ENCODE measurements at regions not wholly inside any gene's neighbourhood (a gene's known extent, or its start where the extent isn't known, plus 50 kb on each side); places are given as distances from the start of the nearest gene placed in this dataset.
"Not testable (repeated sequence)": the region's sequence is repeated elsewhere in the genome, so short reads cannot be mapped to it uniquely, and the experiment has no call there.

DNA sequence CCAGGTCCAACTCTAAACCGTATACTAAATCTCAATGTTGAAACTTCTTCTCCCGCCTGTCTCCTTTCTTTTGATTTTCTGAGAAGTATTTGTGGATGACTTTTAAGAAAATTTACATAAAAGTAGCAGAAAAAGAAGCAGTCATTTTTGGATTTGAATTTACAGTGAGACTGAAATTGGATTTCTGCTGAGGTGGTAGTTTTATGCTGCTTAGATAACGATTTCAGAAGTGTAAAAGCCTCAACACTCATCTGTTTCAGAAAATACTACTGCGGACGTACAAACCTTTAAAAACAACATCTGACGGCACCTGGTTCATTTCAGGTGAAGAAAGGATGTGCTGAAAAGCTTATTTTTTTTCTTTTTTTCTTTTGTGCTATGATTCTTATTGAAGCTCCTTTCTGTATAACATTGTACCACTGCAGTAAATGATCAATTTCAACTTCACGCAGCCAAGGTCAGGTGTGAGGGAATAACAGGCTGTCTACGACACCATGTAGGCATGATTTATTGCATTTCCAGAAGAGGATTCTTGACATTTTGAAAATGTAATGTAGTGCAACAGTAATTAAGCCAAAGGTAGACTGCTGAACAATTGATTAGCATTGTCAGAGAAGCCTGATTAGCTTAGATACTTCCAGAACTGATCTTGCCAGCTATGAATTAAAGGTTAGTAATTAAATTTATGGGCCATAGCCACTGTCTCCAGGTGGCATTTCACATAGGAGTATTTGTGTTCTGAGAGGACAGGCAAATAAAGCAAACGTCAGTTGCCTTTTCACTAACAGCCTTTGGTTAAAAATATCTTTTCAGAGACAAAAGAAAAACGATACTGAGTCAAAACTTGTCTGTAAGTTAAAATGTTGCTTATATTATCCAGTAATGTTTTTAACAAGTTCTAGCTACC is 134.6 kb upstream of the KBTBD8 start:
- DNase-seq, result peak; percentile 44

DNA sequence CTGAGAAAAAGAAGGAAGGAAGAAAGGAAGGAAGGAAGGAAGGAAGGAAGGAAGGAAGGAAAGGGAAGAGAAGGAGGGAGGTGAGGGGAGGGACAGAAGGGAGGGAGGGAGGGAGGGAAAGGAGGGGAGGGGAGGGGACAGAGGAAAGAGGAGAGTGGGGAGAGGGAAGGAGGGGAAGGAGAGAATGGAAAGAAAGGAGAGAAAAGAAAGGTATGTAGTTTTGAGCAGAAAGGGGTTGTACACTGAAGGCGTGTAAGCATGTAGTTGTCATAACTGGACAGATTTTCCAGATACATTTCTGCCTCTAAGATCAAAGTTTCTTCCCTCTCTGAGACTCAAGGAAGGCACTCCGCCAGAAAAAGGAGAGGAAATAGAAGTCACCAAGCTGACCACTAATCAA is 113.4 kb upstream of the KBTBD8 start:
- DNase-seq, result no peak

DNA sequence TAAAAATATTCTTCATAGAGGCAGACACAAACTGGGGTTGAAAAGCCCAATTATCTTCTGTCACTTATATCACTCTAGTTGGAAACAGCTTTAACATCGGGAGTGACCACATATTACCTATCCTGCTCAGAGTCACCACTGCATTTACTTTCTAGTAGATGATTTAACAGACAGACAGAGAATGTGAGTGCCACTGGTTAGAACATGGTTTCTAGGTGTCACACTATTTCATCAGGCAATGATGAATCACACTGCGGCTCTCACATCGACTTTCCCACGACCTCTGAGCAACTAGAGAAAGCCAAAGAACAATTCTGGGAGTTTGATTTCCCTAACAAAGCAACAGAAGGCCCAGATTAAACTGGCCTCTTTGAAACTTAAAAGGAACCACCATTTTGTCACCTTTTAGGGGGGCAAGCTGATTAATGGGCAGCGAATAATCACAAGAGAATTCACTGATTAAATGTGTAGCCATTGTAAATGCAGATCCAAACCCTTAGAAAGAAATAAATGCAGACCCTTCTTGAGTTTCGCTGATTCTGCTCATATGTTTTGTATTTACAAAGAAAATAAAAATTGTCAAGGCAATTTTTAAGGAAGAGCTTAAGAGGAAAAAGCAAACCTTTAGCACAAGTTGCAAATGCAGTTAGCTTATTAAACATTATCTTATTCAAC is 112.6 kb upstream of the KBTBD8 start:
- DNase-seq, result no peak

DNA sequence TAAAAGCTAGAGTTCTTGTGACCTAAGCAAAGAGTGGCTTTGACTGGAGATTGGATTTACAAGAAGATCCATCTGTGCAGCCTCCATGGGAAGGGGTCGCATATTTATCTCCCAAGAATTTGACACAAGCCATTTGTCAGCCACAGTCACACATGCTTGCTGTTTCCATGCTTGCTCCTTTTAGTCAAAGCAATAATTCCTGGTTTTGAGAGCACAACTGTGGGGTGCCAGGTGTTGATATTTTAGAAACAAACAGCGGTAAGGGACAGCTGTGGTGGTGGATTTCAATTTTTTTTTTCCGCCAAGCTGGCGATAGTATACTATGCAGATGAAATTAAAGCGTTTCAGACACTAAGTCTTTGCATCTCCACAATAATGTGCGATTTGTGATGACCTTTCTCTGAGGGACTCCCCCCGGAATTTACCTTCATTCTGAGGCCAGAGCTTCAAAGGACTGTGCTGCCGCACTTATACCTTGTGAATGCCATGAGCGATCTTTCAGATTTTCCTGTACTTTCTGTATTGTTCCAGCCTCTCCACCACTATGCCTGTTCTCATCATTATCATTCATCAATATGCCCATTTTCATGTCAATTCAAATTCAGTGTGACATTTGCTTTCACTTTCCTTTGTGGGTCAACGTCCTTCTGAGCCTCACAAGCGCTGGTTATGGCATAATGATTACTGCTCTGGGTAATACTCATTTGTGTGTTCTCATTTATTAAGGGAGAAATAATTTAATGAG is 108.2 kb upstream of the KBTBD8 start:
- no peak for DNase-seq

DNA sequence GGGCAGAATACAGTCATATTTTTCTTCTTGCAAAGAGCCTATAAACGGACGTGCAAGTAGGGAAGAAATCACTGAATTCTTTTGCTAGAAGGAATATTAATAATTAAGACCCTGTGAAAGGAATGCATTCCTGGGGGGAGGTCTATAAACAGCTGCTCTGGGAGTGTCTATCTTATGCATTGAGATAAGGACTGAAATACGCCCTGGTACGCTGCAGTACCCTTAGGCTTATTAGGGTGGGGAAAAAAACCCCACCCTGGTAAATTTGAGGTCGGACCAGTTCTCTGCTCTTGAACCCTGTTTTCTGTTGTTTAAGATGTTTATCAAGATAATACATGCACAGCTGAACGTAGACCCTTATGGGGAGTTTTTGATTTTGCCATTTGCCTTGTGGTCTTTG is 100.0 kb upstream of the KBTBD8 start:
- no peak for DNase-seq

DNA sequence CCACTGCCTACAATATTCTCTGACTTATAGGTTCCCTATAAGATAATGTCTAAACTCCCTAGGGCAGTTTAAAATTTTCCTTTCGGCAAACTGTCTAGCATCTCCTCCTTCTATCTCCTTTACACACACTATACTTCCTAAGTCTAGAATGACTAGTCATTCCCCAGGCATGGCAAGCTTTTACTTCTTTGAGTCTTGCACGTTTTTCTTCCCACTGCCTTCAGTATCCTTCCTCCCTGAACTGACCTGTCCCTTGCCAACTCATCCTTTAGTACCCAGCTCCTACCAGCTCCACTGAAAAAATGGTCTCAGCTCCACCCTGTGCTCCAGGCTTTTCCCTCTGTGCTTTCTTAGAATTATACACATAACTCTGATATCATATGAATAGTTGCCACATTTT is 93.8 kb upstream of the KBTBD8 start:
- DNase-seq, result no peak

DNA sequence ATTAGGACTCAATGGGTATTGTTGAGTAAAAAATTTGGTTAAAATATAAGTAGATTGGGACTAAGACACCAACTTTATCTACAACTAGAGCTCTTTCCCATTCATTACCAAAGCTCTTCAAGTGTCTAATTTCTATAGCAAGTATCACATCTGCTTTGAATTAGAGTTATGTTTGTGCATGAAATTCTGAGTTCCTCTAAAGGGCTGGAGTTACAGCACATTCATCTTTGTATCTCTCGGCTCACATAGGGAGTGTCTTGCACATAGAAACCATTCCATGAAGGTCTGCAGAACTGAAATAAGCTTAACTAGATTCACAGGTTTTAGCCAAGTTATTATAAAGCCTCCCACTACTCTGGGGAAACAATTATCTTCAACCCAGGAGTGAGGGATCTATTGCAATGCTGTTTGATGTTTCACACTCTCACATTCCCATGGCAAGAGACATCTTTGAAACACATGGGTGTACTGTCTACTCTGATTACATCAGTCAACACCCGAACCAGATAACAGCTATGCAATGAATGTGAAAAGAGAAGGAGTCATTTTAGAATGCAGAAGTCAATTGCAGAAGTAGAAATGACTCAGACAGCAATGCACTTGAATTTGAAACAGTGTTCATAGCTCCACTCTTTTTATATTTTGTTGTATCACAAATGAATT is 93.1 kb upstream of the KBTBD8 start:
- DNase-seq, result no peak

DNA sequence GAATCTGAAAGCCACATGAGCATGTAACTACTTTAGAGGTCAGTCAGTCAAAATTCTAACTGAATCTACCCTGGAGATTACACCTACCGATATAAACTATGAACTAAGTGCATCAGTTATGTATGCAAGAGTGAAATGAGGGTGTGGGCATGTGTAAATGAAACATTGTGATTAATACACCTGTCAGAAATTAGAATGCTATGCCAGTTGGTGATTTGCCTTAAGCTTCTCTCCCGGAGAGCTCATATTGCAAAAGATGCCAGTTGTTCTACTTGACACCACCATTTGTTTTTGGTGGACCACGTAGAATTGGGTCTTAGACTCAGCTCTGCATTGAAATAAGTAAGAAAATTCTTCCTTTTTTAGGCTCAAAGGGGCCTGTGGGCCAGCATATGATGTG is 91.0 kb upstream of the KBTBD8 start:
- DNase-seq, result no peak

DNA sequence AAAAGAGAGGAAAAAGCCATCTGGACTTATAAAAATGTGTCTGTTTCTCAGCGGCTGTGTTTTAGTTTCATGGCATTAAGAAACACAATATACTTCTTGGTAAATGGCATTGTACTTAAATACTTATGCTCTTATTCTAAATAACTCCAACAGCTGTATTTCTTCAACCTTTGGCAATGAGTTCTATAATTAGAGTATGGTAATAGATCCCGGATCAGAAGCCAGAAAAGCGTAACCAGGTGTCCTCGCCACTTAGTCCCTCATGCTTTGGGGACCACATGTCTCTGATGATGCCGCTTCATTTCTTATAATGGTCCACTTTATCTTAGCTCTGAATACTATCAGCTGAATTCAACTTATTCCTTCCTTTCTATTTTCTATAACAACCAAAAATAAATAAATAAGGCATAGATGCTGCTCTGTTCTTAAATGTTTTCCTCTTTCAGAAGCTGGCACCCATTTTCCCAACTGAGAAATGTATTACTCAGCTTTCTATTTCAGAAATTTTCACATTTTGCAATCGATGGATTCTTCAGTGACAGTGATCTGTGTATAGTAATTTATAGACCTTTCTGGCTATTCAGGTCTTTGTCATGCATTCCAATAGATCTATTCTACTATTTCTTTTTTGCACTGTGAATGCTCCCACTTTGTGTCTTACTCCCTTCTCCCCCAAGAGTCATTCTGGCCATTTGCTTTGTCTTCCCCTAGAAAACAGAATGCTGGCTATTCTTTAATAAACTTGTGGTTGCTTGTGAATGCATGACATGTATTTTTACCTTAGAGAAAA is 87.6 kb upstream of the KBTBD8 start:
- DNase-seq, result no peak

DNA sequence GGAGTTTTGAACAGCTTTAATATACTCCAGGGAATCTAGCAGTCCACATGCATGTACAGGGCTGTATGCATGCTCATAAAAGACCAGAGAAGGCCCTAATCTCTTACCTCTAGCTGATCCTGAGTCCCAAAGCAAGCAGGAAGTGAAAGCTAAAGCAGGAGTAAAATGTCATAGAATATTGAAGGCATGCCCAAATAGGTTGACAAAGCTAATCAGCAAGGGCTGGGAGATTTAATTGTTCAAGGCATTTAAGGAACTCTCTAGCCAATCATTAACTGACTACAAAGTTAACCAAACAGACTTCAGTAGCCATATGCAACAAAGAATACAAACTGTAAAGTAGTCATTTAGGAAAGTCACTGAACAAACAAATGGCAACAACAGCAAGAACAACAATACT is 85.8 kb upstream of the KBTBD8 start:
- DNase-seq, result no peak

DNA sequence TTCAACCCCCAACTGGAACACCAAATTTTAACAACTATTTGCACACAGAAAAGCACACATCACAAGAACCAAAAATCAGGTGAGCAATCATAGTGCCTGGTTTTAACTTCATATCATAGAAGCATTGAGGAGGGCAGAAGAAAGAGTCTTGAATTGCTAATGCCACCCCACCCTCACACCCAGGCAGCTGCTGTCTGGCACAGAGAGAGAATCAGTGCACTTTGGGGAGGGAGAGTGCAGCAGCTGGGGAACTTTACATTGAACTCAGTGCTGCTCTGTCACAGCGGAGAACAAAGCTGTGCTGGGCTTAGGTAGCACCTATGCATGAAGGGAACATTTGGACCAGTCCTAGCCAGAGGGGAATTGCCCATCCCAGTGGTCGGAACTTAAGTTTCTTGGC is 76.0 kb upstream of the KBTBD8 start:
- DNase-seq, result no peak

DNA sequence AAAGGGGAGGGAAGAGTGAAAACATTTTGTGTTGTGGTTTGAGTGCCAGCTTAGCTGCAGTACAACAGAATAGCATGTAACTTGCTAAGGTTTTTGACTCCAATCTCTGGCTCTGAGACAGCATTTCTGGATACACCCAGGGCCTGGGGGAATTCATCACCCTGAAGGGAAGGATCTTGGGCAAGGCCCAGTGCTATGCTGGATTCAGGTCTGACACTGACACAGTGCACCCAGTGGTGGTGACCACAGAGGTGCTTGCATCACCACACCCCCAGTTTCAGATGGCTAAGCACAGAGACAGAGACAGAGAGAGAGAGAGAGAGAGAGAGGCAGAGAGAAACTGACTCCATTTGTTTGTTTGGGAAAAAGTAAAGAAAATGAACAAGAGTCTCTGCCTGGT is 74.1 kb upstream of the KBTBD8 start:
- no peak for DNase-seq

DNA sequence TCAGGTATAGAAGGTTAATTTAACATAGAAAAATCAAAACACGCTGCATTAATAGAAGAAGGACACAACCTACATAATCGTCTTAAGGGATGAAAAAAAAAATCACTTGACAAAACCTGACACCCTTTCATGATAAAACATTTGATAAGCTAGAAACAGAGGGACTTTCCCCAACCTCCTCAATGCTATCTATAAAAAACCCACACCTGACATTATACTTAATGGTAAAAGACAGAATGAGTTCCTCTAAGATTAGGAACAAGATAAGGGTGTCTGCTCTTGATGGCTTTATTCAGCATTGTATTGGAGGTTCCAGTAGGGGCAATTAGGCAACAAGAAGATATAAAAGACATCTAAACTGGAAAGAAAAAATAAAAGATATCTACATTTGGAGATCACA is 69.9 kb upstream of the KBTBD8 start:
- no peak for DNase-seq

DNA sequence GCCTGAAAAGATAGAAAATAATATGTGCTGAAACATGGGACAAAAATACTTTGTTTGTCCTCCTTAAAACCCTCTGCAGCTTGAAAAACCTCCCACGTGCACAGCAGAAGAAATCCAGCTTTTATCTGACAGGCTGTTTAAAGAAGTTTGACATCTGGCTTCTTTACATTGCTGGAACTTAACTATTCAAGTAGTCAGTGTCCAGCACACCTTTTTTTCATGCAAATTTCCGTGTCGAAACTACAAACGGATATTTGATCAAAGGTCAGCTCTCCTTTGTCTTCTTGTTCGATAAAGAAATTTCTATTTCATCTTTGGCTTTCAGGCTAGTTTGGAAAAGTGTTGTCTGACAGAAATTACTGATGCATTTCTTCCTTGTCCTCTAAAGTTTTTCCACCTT is 66.8 kb upstream of the KBTBD8 start:
- DNase-seq, result no peak

DNA sequence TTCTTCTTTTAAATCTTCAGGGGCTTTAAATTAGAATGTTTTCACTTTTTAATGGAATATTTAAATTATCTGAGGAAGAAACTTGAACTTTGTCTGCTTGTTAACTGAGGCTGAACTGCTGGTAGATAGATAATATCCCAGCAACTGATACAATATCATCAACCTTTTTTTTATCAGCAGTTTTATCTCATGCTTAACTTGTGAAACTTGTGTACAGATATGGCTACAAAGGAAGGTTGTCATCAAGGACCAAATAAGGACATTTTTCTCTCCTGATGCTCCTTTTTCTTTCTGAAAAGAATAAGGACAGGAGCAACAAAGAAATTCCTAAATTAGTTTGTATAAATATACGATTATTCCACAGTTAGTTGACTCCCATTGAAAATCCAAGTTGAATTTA is 66.4 kb upstream of the KBTBD8 start:
- DNase-seq, result no peak

DNA sequence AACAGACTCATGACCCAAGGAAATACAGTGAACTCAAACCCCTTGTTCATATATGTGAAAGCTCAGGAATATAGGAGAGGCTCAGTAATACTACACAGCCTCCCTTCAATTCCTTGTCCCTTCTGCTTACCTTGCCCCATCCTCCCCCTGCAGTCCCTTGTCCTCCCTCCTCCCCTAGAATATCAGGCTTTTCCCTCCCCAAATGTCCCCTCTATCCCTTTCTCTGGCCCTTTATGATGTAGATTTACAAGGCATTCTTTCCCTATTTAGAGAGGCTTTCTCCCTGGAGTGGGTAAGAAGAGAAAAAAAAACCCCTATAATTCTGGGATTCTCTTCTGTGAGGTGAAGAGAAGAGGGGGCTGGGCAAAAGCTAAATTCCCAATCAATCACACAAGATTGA is 64.9 kb upstream of the KBTBD8 start:
- no peak for DNase-seq

DNA sequence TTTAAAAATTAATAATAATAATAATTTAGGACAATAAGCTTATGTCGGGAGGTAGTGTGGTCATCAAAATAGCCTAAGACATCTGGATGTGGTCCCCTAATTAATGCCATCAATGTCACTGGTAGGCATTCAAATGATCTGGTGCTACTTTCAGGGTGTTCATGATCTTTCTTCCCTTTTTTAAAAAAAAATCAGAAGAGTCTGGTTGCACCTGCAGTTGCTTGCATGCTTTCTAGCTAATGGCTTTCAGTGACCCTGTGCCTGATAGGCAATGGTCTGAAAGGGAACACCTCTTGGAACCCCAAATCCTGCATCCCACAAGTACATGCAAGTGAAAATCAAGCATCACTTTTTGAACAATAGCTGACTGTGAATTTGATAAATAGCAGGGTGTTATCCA is 64.1 kb upstream of the KBTBD8 start:
- DNase-seq, result no peak

DNA sequence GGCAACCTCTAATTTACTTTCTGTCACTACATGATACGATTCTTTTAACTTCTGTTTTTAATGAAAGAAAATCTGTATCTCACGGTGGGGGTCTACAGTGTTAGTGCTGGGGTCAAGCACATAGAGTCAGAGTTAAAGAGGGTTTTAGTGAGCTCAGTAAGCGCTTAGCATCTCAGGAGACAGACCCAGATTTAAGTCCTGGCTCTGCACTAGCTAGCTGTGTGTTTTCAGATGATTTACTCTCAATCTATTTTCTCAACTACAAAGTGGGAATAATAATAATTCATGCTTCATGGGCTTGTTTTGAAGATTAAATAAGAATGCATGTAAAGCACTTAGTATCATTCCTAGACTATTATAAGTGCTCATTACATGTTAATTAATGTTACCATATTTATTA is 63.4 kb upstream of the KBTBD8 start:
- DNase-seq, result no peak

DNA sequence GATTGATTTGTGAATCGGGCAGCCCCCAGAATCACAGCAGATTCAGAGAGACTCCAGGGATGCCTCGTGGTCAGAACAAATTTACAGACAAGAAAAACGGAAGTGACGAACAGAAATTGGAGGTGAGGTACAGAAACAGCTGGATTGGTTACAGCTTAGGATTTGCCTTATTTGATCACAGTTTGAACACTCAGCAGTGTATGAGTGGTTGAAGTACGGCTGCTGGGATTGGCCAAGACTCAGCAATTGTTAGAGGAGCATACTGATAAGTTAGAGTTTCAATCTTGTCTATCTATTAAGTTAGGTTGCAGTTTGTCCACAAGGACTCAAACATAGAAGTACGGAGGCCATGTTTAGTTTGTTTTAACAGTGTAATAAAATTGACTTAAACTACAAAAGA is 61.1 kb upstream of the KBTBD8 start:
- not testable (repeated sequence) for DNase-seq

DNA sequence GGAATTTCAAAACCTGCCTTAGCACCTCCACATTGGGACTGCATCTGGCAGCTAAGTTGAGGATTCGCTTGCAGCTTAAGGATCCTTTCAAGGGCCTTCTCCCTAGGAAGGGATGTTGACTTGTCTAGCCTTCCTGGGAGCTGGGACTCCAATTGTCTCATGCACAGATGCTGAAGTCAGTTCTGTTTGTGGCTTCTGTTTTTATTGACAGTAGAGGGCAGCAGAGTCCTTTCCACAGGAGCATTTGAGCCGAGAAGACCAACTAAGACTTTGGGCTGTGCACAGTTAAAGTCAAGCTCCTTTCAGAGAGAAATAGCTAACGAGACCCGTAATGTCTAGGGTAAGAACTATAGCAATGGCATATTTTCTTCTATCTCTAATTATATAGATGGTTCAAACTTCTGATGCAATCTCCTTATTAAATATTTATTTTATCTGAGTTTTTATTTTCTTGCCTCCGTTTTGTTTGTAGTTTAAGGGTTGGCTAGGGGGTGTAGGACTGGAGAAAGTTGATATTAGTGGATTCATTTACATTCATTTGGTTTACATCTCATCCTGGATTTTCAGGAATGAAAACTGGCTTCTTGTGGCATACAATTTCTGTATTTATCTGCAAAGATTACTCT is 59.7 kb upstream of the KBTBD8 start:
- DNase-seq, result peak; percentile 37

DNA sequence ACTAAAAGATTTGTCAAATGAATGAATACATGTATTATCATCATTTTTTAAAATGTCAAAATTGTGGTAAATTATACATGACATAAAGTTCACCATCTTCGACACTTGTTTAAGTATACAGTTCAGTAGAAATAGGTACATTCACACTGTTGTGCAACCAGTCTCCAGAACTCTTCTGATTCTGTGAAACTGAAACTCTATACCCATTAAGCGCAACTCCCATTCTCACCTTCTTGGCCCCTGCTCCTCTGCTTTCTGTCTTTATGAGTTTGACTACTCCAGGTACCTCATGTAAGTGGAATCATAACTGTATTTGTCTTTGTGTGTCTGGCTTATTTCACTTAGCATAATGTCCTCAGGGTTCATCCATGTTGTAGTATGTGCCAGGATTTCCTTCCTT is 50.1 kb upstream of the KBTBD8 start:
- no peak for DNase-seq
